ENCODE measurements at regions not wholly inside any gene's neighbourhood (a gene's known extent, or its start where the extent isn't known, plus 50 kb on each side); places are given as distances from the start of the nearest gene placed in this dataset.

GRCh38 chr9:28929433-28929832, 1356.2 kb upstream of the C9orf72 start:
- TF ChIP-seq, protein P1, sequence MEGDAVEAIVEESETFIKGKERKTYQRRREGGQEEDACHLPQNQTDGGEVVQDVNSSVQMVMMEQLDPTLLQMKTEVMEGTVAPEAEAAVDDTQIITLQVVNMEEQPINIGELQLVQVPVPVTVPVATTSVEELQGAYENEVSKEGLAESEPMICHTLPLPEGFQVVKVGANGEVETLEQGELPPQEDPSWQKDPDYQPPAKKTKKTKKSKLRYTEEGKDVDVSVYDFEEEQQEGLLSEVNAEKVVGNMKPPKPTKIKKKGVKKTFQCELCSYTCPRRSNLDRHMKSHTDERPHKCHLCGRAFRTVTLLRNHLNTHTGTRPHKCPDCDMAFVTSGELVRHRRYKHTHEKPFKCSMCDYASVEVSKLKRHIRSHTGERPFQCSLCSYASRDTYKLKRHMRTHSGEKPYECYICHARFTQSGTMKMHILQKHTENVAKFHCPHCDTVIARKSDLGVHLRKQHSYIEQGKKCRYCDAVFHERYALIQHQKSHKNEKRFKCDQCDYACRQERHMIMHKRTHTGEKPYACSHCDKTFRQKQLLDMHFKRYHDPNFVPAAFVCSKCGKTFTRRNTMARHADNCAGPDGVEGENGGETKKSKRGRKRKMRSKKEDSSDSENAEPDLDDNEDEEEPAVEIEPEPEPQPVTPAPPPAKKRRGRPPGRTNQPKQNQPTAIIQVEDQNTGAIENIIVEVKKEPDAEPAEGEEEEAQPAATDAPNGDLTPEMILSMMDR (conservative IDR thresholded peaks at IDR 0.05; ENCODE audit: low read depth) = no peak
- ChIA-PET POLR2A (ENCODE audit: low non-redundant PET) (no interaction called here), CTCF (no interaction called here)
- no peak for DNase-seq (ENCODE audit: low spot score)
- no peak overlapping the region for H3K27ac ChIP-seq

- TF ChIP-seq, protein P1 (conservative IDR thresholded peaks at IDR 0.05; ENCODE audit: low read depth) = no peak
- no peak overlapping the region for H3K27ac ChIP-seq
- no peak for DNase-seq (ENCODE audit: low spot score)
- POLR2A ChIA-PET (ENCODE audit: low non-redundant PET) = no interaction called here
- CTCF ChIA-PET = no interaction called here
These were observed 1357.5 kb upstream of the C9orf72 start for GRCh38 chr9:28930766-28931165.

GRCh38 chr9:28934111-28934510, 1360.8 kb upstream of the C9orf72 start:
- TF ChIP-seq, protein P1 (conservative IDR thresholded peaks at IDR 0.05; ENCODE audit: low read depth) = no peak
- DNase-seq (ENCODE audit: low spot score) = no peak
- POLR2A ChIA-PET (ENCODE audit: low non-redundant PET) = no interaction called here
- no peak overlapping the region for H3K27ac ChIP-seq
- CTCF ChIA-PET = no interaction called here

- ChIA-PET CTCF (no interaction called here), POLR2A (ENCODE audit: low non-redundant PET) (no interaction called here)
- TF ChIP-seq, protein P1 (conservative IDR thresholded peaks at IDR 0.05; ENCODE audit: low read depth) = no peak
- H3K27ac ChIP-seq = no peak overlapping the region
- DNase-seq (ENCODE audit: low spot score) = no peak
These were observed 1365.7 kb upstream of the C9orf72 start for GRCh38 chr9:28938981-28939380.

GRCh38 chr9:28941856-28942255, 1368.6 kb upstream of the C9orf72 start:
- TF ChIP-seq, protein P1 (conservative IDR thresholded peaks at IDR 0.05; ENCODE audit: low read depth) = no peak
- no peak overlapping the region for H3K27ac ChIP-seq
- DNase-seq (ENCODE audit: low spot score) = no peak
- ChIA-PET CTCF (no interaction called here), POLR2A (ENCODE audit: low non-redundant PET) (no interaction called here)

GRCh38 chr9:28942941-28943340, 1369.7 kb upstream of the C9orf72 start:
- CTCF ChIA-PET = no interaction called here
- POLR2A ChIA-PET (ENCODE audit: low non-redundant PET) = no interaction called here
- no peak overlapping the region for H3K27ac ChIP-seq

More at GRCh38 chr9:28942941-28943340, 1369.7 kb upstream of the C9orf72 start:
- DNase-seq (ENCODE audit: low spot score) = no peak
- TF ChIP-seq, protein P1 (conservative IDR thresholded peaks at IDR 0.05; ENCODE audit: low read depth) = no peak

Data from RWPE1 (cell line).